SU-DHL-6 (cell line): ENCODE measurements at regions not wholly inside any gene's neighbourhood (a gene's known extent, or its start where the extent isn't known, plus 50 kb on each side); places are given as distances from the start of the nearest gene placed in this dataset.

Experiments
- CTCF ChIP-seq: fragments of 200-600 bp; sonication (generic); IDR thresholded peaks from one replicate; pipeline ENCODE4 v1.5.1; 2017; ENCODE audit warnings: antibody characterized with exemption, mild to moderate bottlenecking, low read length, moderate library complexity; ENCODE audit not compliant: insufficient read depth, poor library complexity, severe bottlenecking
- EZH2phosphoT487 ChIP-seq: fragments of 200-600 bp; sonication (generic), shearing (Covaris generic); conservative IDR thresholded peaks from 2 replicates; pipeline ENCODE4 v1.6.1; 2018; ENCODE audit warnings: mild to moderate bottlenecking, antibody characterized with exemption, low read length, moderate library complexity, mixed read lengths

DNA sequence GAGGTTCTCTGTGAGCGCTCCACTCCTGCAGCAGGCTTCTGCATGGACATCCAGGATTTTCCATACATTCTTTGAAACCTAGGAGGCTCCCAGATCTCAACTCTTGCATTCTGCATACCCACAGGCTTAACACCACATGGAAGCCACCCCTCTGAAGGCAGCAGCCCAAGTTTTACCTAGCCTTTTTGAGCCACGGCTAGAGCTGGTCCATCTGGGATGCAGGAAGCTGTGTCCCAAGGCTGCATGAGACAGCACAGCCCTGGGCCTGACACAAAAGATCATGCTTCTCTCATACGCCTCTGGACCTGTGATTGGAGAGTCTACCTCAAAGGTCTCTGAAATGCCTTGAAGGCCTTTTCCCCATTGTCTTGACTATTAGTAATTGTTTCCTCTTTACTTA is 53.6 kb upstream of the RPRM start:
- TF ChIP-seq CTCF (no peak), EZH2phosphoT487 (no peak)
